DND-41 (cell line): ENCODE measurements at regions not wholly inside any gene's neighbourhood (a gene's known extent, or its start where the extent isn't known, plus 50 kb on each side); places are given as distances from the start of the nearest gene placed in this dataset.

Experiments used
- EZH2 ChIP-seq: IDR thresholded peaks from 3 replicates; pipeline ENCODE4 v1.6.1; 2012; ENCODE audit warnings: borderline replicate concordance, low read depth, mild to moderate bottlenecking, moderate library complexity, low read length, inconsistent platforms; ENCODE audit not compliant: severe bottlenecking
- TF ChIP-seq, protein P1 (sequence below): IDR thresholded peaks from 2 replicates; pipeline ENCODE4 v1.5.1; 2012; ENCODE audit warnings: borderline replicate concordance, low read length, moderate library complexity, mild to moderate bottlenecking; ENCODE audit not compliant: poor library complexity, severe bottlenecking; ENCODE audit errors: extremely low read depth

GRCh38 chr20:22954661-22955060, 80.5 kb upstream of the SSTR4 start:
- TF ChIP-seq, protein P1, sequence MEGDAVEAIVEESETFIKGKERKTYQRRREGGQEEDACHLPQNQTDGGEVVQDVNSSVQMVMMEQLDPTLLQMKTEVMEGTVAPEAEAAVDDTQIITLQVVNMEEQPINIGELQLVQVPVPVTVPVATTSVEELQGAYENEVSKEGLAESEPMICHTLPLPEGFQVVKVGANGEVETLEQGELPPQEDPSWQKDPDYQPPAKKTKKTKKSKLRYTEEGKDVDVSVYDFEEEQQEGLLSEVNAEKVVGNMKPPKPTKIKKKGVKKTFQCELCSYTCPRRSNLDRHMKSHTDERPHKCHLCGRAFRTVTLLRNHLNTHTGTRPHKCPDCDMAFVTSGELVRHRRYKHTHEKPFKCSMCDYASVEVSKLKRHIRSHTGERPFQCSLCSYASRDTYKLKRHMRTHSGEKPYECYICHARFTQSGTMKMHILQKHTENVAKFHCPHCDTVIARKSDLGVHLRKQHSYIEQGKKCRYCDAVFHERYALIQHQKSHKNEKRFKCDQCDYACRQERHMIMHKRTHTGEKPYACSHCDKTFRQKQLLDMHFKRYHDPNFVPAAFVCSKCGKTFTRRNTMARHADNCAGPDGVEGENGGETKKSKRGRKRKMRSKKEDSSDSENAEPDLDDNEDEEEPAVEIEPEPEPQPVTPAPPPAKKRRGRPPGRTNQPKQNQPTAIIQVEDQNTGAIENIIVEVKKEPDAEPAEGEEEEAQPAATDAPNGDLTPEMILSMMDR = no peak
- no peak for TF ChIP-seq EZH2
